Stimulated activated CD8-positive, alpha-beta memory T cell treated with anti-CD3 and anti-CD28 coated beads, Interleukin-15, amount 100 ng/mL, for 4 hours (primary cell): ENCODE measurements at regions not wholly inside any gene's neighbourhood (a gene's known extent, or its start where the extent isn't known, plus 50 kb on each side); places are given as distances from the start of the nearest gene placed in this dataset.
"Not testable (repeated sequence)": the region's sequence is repeated elsewhere in the genome, so short reads cannot be mapped to it uniquely, and the experiment has no call there.

ENCODE experiments used
- DNase-seq, 2 donors: peaks; one replicate each; pipeline ENCODE4 v3.0.0-alpha.2; 2020; ENCODE audit warnings: low read depth in 2 of 2

DNA sequence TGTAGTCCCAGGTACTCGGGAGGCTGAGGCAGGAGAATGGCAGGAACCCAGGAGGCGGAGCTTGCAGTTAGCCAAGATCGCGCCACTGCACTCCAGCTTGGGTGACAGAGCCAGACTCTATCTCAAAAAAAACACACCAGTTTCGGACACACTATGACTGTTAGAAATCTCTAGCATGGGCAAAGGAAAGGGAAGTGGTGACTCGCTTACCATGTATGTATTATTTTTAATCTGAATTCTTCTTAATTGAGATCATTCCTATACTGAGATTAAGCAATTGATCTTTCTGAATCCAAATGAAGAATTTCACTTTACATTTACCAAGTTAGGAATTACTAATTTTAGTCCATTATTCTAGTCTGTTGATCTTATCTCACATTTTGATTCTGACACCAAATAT lies 459.2 kb upstream of the ALCAM start:
- DNase-seq = no peak

DNA sequence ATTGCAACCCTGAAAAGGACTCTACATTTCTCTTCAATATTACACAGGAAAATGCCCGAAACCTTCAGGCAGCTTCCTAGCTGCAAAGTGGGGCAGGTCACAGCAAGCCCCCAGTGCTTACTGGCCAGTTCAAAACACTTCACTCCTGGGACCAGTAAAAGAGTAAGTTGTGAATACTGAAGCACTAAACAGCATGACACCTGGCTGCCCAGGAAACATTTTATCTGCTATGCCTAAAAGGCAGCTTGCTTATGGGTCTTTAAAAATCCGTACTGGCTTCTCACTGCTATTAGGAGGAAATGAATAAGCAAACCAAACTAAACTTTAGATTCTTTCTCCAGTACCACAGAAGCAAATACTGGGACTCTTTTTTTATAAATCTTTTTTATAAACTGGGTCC lies 457.9 kb upstream of the ALCAM start:
- no peak for DNase-seq

DNA sequence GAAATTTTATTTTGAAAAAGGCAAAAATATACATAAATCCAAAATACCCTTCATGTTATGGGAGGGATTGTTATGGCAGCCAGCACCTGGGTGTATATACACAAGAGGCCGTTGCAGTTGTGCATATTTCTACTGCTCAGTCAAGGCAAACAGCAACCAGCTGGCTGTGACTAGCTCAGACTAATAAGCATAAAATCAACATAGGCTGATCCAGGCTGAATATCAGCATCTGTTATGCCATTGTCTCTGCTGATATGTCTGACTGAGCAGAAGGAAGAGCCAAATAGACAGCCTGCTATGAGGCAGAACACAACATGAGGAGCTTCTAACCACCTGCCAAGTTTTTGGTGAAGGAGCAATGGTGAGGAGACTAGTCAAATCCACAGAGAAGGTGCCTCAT lies 457.5 kb upstream of the ALCAM start:
- no peak for DNase-seq

- no peak for DNase-seq
Observed at GRCh38 chr3:104909721-104910120, 457.0 kb upstream of the ALCAM start.

- DNase-seq = no peak
Observed at GRCh38 chr3:104911376-104911775, 455.3 kb upstream of the ALCAM start.

DNA sequence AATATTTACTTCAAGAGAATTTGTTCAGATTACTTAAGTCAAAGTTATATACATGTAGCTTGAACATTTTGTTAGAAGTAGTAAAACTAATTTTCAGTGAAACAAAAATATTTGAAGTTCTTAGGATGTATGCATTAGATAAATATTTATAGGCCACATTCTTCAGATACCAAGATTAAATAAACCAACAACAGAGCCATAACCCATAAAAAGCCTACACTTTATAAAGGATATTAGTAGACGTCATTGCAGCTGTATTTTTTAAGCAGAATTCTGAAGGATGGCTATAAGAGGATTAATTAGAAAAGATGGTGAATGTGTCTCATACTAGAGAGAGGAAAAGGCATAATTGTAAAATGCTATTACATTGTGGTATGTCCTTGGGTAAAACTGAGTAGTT lies 449.7 kb upstream of the ALCAM start:
- DNase-seq = no peak

DNA sequence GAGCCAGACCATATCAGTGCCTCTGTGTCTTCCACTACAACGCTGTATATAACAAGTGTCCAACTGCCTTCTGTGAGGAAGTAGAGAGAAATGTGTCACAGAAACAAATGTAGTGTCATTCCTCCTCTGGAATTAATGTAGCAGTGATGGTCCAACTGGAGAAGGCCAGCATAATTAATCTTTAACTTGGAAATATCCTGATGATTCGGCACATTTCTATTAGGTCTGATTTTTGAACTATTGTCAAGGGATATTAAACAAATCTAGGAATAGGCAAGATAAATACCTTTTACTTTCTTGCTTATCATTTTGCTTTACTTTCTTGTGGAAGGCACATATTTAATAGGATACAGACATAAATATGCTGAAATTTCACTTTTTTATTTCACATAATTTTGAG lies 446.2 kb upstream of the ALCAM start:
- DNase-seq = no peak

DNA sequence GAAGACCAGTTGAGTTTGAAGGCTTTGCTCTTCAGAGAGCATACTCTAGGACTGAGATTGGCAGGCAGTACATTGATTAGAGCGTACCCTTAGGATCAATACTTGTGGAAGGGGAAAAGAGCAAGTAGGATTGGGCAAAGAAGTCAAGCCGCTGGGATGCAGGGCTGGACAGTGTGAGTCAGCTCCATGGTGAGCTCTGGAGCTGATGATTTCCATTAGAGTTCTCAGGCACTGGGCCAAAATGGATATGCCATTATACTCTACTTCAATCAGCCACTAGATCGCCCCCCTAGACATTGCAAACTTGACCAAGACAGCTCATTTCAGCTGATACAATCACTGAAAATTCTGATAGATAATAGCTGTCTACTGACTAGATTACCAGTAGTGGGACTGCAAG lies 432.7 kb upstream of the ALCAM start:
- no peak for DNase-seq

GRCh38 chr3:104935613-104936012 lies 431.1 kb upstream of the ALCAM start:
- DNase-seq = no peak

- DNase-seq = no peak
Observed at GRCh38 chr3:104939196-104939595, 427.5 kb upstream of the ALCAM start.

DNA sequence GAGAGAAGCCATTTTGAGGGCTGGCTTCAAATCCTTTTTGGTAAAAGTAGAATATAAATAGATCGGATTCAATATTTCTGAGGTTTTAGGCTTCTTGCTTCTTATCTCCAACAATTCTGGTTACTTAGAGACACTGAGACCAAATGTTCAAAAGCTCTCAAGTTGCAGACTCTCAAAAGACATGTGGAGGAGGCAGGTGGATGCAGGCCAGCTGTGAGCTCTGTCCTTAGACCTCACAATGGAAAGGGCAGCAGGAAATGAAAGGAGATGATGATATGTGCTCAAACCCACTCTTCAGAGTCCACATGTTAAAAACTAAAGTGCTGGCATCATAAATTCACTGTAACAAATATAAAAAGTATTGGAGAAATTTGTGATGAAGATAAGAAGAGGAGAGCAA lies 424.9 kb upstream of the ALCAM start:
- no peak for DNase-seq

DNA sequence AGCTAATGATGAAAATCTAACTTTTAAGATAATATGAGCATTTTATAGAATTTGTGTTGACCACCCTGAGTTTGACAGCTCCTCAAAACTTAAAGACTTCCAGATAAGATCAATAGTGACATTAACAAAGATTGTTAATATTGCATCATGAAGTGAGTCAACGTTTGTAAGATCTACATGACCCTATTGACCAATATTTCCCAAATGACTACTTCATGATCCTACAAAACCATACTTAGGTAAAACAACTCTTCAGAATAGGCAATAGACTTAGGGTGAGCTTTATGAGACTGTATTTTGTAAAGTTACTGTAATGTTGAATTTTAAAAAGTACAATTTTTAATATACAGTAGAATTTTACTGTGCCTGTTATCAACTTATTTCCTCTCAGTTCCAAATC lies 422.7 kb upstream of the ALCAM start:
- no peak for DNase-seq

- no peak for DNase-seq
Observed at GRCh38 chr3:104947943-104948342, 418.8 kb upstream of the ALCAM start.

DNA sequence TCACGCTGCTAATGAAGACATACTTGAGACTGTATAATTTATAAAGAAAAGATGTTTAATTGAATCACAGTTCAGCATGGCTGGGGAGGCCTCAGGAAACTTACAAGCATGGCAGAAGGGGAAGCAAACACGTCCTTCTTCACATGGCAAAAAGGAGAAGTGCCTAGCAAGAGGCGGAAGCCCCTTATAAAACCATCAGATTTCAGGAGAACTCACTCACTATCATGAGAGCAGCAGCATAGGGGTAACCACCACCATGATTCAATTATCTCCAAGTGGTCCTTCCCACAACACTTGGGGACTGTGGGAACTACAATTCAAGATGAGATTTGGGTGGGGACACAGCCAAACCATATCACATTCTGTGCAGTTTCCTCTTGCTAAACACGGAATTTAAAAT lies 416.9 kb upstream of the ALCAM start:
- DNase-seq = not testable (repeated sequence)

GRCh38 chr3:104951426-104951825 lies 415.3 kb upstream of the ALCAM start:
- DNase-seq = no peak

- no peak for DNase-seq
Observed at GRCh38 chr3:104952146-104952972, 414.4 kb upstream of the ALCAM start.

DNA sequence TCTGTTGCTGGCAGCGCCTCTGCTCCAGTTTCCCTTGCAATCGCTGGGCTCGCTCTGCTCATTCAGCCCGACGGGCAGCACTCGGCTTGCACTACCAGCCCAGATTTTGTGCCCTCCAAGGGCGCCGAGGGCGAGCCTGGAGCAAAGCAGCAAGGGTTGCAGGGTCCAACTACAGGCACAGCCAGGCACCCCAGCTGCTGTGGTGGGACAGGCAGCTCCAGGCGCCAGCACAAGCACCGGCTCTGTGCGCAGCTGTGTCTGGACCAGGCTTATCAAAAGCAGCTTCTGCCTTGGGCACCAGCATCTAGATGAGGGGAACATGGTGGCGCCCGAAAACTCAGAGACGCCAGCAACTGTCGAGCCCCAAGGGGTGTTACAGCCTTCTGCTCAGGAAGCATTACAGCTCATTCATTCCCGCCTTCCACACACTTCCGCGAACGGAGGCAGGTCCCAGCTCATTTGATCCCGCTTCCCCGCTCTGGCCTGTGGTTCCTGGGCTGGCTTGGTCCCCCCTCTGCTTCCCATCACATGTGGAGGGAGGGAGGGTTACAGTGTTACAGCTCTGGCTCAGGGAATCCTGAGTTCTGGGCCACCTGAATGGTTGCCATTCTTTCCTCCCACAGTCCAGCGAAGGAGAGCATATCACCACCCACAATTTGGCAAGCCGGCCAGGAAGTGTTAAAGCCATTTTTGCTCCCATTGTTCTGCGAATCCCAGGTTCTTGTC lies 409.9 kb upstream of the ALCAM start:
- no peak for DNase-seq

GRCh38 chr3:104960579-104960978 lies 406.1 kb upstream of the ALCAM start:
- no peak for DNase-seq

DNA sequence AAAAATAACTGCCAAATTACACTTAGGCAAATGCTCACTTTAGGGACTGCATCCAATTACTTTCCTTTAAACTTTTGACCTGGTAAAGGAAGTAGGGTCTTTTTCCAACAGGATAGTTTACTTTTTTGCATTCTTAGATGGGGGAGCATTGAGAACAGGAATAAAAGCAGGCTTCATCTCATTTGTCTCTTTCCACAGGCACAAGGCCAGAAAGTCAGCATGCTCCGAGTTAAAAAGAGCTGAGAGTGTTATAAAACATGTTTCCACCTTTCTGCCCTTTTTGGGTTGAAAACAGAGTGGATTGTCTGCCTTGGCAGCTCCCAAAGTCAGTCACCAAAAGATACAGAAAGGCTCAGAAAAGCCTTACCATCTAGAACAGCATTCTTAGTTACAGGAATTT lies 404.9 kb upstream of the ALCAM start:
- no peak for DNase-seq

DNA sequence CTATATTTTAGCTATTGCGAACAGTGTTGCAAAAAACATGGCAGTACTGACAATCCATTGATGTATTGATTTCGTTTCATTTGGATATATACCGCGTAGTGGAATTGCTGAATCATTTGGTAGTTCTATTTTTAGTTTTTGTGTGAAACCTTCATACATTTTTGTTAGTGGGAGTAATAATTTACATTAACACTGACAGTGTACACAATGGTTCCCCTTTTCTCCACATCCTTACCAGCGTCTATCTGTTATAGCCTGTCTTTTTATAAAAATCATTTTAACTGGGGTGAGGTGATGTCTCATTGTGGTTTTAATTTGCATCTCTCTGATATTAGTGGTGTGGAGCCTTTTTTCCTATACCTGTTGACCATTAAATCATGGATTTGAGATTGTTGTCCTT lies 392.4 kb upstream of the ALCAM start:
- DNase-seq = no peak

DNA sequence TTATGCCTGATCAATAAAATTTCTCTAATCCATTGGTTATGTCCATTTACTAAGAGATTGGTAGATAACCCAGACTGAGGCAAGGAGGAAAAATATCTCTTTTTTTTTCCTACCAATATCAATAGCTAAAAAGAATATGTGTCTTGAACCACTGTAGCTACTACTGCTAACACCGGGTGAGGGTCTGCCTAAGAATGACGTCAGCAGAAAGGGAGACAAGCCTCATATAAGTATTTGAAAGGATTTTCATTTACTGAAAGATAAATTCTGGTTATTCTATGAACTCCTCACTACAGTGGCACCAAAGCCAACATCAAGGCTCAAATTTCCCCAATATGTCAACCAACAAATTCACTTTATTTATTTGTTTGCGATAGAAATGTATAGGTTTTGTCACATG lies 389.0 kb upstream of the ALCAM start:
- DNase-seq = no peak

GRCh38 chr3:104982130-104982529 lies 384.6 kb upstream of the ALCAM start:
- no peak for DNase-seq

GRCh38 chr3:104987859-104988258 lies 378.9 kb upstream of the ALCAM start:
- DNase-seq = no peak
